Body of pancreas (tissue), 4 donors: ENCODE measurements at regions not wholly inside any gene's neighbourhood (a gene's known extent, or its start where the extent isn't known, plus 50 kb on each side); places are given as distances from the start of the nearest gene placed in this dataset.
A peak's percentile ranks its signal among the peaks of the same experiment; 100 is the strongest.
"Not testable (repeated sequence)": the region's sequence is repeated elsewhere in the genome, so short reads cannot be mapped to it uniquely, and the experiment has no call there.

Experiments
- ATAC-seq: fragments of 150-250 bp; one replicate; pipeline ENCODE4 v1.9.1; 2016
- DNase-seq, 4 donors: peaks; one replicate each; pipeline ENCODE4 v3.0.0-alpha.2; 2019
- H3K27ac ChIP-seq, 4 donors: fragments of 200-600 bp; sonication (generic); 1 replicate in 3 of 4; 2 replicates in 1 of 4; pipeline versions ENCODE4 v1.5.1 to v1.6.1; 2016 to 2019; ENCODE audit warnings: mild to moderate bottlenecking in 1 of 4, mixed read lengths in 1 of 4, moderate library complexity in 1 of 4
- H3K27me3 ChIP-seq, 2 donors: fragments of 200-600 bp; sonication (generic); one replicate each; pipeline ENCODE4 v1.6.0; 2016; ENCODE audit warnings: mild to moderate bottlenecking in 1 of 2
- H3K36me3 ChIP-seq, 2 donors: fragments of 200-600 bp; sonication (generic); replicated peaks in 1 of 2; 2 replicates each; pipeline ENCODE4 v1.5.1; 2016; ENCODE audit warnings: low read depth in 2 of 2; ENCODE audit not compliant: insufficient read depth in 1 of 2
- H3K4me1 ChIP-seq: fragments of 200-600 bp; sonication (generic); one replicate; pipeline ENCODE4 v1.6.0; 2016
- H3K4me3 ChIP-seq, 2 donors: fragments of 200-600 bp; sonication (generic); 1 replicate in 1 of 2; 2 replicates in 1 of 2; pipeline ENCODE4 v1.5.1; 2016 to 2019
- H3K9me3 ChIP-seq, 3 donors: fragments of 200-600 bp; sonication (generic); 1 replicate in 2 of 3; 2 replicates in 1 of 3; pipeline ENCODE4 v1.5.1; 2016
- CTCF ChIP-seq, 7 experiments: fragments of 450-650 bp in 4 of 7; fragments of 200-600 bp in 3 of 7; sonication (generic) in 3 of 7; IDR thresholded peaks; one replicate each; pipeline ENCODE4 v1.5.1; 2016 to 2019; ENCODE audit warnings: antibody characterized with exemption in 7 of 7
- POLR2A ChIP-seq, 3 donors: fragments of 450-650 bp; IDR thresholded peaks; one replicate each; pipeline ENCODE4 v1.6.1; 2016; ENCODE audit warnings: antibody characterized with exemption in 3 of 3, mild to moderate bottlenecking in 2 of 3
- WGBS, 2 donors: methylation state at CpG; one replicate each; pipeline ENCODE4 v1.1.5; 2017; 5-methylcytosine and 5-hydroxymethylcytosine counted together
- intact Hi-C: fragments of 100-400 bp; cut with DNase I; formaldehyde crosslinking; loops from one replicate; pipeline ENCODE4 v1.15.1; 2023

- DNase-seq (no peak), ATAC-seq (no peak)
- no peak overlapping the region for H3K27ac ChIP-seq
- no peaks in the 10 kb centered on the region for H3K36me3 ChIP-seq
- 80 to 89% methylated on average over 6 of the region's 6 CpGs for WGBS, 2 donors
- intact Hi-C loops, result no loop called here
- no peaks in the 10 kb centered on the region for H3K9me3 ChIP-seq
- peaks cover 21% of the 10 kb centered on the region for H3K4me1 ChIP-seq
- no peaks in the 10 kb centered on the region for H3K27me3 ChIP-seq
- TF ChIP-seq CTCF (IDR thresholded peaks at IDR 0.05) (no peak), POLR2A (IDR thresholded peaks at IDR 0.05) (no peak)
- no peak overlapping the region for H3K4me3 ChIP-seq
Observed at GRCh38 chr2:235430366-235431083, 63.3 kb upstream of the AGAP1 start.

GRCh38 chr2:235432741-235433520 is 60.9 kb upstream of the AGAP1 start:
- Histone ChIP-seq H3K9me3 (no peaks in the 10 kb centered on the region), H3K36me3 (no peaks in the 10 kb centered on the region), H3K4me1 (peaks cover 21% of the 10 kb centered on the region), H3K27ac (peak overlapping the region in 3 of 4 donors; percentile 52 to 59 (median 58)), H3K27me3 (no peaks in the 10 kb centered on the region), H3K4me3 (no peak overlapping the region)
- TF ChIP-seq POLR2A (IDR thresholded peaks at IDR 0.05) (no peak), CTCF (IDR thresholded peaks at IDR 0.05) (no peak)
- WGBS, 2 donors, result 31 to 36% methylated on average over 17 of the region's 17 CpGs
- DNase-seq (peak in 3 of 4 donors; percentile 21 to 25 (median 21)), ATAC-seq (peak; percentile 42)
- intact Hi-C loops, result no loop called here

- no peak for TF ChIP-seq POLR2A (IDR thresholded peaks at IDR 0.05)
- peak in 4 of 7 experiments; percentile 30 to 45 (median 34) for TF ChIP-seq CTCF (IDR thresholded peaks at IDR 0.05)
- no peaks in the 10 kb centered on the region for H3K9me3 ChIP-seq
- no peaks in the 10 kb centered on the region for H3K36me3 ChIP-seq
- intact Hi-C loops, result no loop called here
- no peak overlapping the region for H3K4me3 ChIP-seq
- H3K4me1 ChIP-seq, result peaks cover 21% of the 10 kb centered on the region
- ATAC-seq (peak; percentile 82), DNase-seq (peak; percentile 73 to 83 (median 81))
- no peaks in the 10 kb centered on the region for H3K27me3 ChIP-seq
- peak overlapping the region in 3 of 4 donors; percentile 52 to 59 (median 58) for H3K27ac ChIP-seq
- 12 to 21% methylated on average over 4 of the region's 4 CpGs for WGBS, 2 donors
Observed at GRCh38 chr2:235433860-235434259, 60.0 kb upstream of the AGAP1 start.

GRCh38 chr2:235439959-235440662 is 53.7 kb upstream of the AGAP1 start:
- ATAC-seq (no peak), DNase-seq (no peak)
- Histone ChIP-seq H3K4me1 (no peaks in the 10 kb centered on the region), H3K27me3 (no peaks in the 10 kb centered on the region), H3K4me3 (no peak overlapping the region), H3K9me3 (peaks cover 0 to 4% (median 0%) of the 10 kb centered on the region in 3 donors), H3K27ac (no peak overlapping the region), H3K36me3 (no peaks in the 10 kb centered on the region)
- intact Hi-C loops, result no loop called here
- TF ChIP-seq POLR2A (IDR thresholded peaks at IDR 0.05) (no peak), CTCF (IDR thresholded peaks at IDR 0.05) (no peak)
- 65 to 79% methylated on average over 18 of the region's 18 CpGs for WGBS, 2 donors

- H3K27ac ChIP-seq, ATAC-seq, H3K27me3 ChIP-seq, H3K36me3 ChIP-seq, intact Hi-C loops, H3K4me1 ChIP-seq, DNase-seq, H3K9me3 ChIP-seq, H3K4me3 ChIP-seq: not testable (repeated sequence)
- WGBS, 2 donors, result 86 to 97% methylated on average over 5 of the region's 6 CpGs
Observed at GRCh38 chr2:235443580-235443979, 50.3 kb upstream of the AGAP1 start.
